Endothelial cell of umbilical vein (primary cell): ENCODE measurements at regions not wholly inside any gene's neighbourhood (a gene's known extent, or its start where the extent isn't known, plus 50 kb on each side); places are given as distances from the start of the nearest gene placed in this dataset.

ENCODE experiments used
- BruUV-seq: library from RNA; stranded (reverse); fragments of 400-500 nt; replicated peaks from 2 replicates; lab custom pipeline; 2021; lab: Mats Ljungman, UMichigan
- CTCF ChIA-PET: fragments of 300-600, 350-600 bp; sonication (Branson Sonifier 250); formaldehyde crosslinking; loops from one replicate; lab custom pipeline; 2021; ENCODE audit warnings: antibody characterized with exemption, inconsistent platforms; lab: Charles Lee
- POLR2A ChIA-PET: fragments of 300-600, 350-600 bp; sonication (Branson Sonifier 250); formaldehyde crosslinking; loops from one replicate; lab custom pipeline; 2021; ENCODE audit warnings: antibody characterized with exemption, inconsistent platforms; lab: Charles Lee
- DNase-seq: peaks from one replicate; pipeline ENCODE4 v3.0.0-alpha.2; 2011; ENCODE audit warnings: low read depth, low spot score
- FAIRE-seq: peaks from 2 replicates; lab custom pipeline; 2011; peaks lifted over from hg19 to GRCh38; lab: Jason Lieb, UNC
- H2AFZ ChIP-seq: 2 replicates; pipeline ENCODE4 v1.6.0; 2012; ENCODE audit warnings: low read depth, low read length, control low read depth, inconsistent platforms
- H3K27ac ChIP-seq: 2 replicates; pipeline ENCODE4 v1.5.1; 2011; ENCODE audit warnings: low read depth, mild to moderate bottlenecking, control low read depth, low read length, moderate library complexity; ENCODE audit not compliant: insufficient read depth
- H3K27me3 ChIP-seq, 2 experiments: 2 replicates each; pipeline versions ENCODE4 v1.6.0 to v1.6.1; 2011; ENCODE audit warnings: low read length in 2 of 2, mixed read lengths in 1 of 2; ENCODE audit not compliant: control insufficient read depth in 2 of 2, insufficient read depth in 2 of 2
- H3K36me3 ChIP-seq, 2 experiments: 2 replicates in 1 of 2; 3 replicates in 1 of 2; pipeline ENCODE4 v1.5.1; 2011; ENCODE audit warnings: low read length in 2 of 2, mild to moderate bottlenecking in 1 of 2, moderate library complexity in 1 of 2; ENCODE audit not compliant: control insufficient read depth in 2 of 2, insufficient read depth in 2 of 2; ENCODE audit errors: extremely low read depth in 1 of 2
- H3K4me1 ChIP-seq: 3 replicates; pipeline ENCODE4 v1.5.1; 2011; ENCODE audit warnings: mild to moderate bottlenecking, low read length; ENCODE audit not compliant: control insufficient read depth, insufficient read depth; ENCODE audit errors: extremely low read depth
- H3K4me2 ChIP-seq: 2 replicates; pipeline ENCODE4 v1.6.1; 2011; ENCODE audit warnings: low read length, control low read depth, mixed read lengths; ENCODE audit not compliant: insufficient read depth
- H3K4me3 ChIP-seq, 3 experiments: fragments of 200-600 bp in 1 of 3; sonication (generic), shearing (Covaris generic) in 1 of 3; replicated peaks in 1 of 3; 2 replicates each; pipeline ENCODE4 v1.5.1; 2011 to 2016; ENCODE audit warnings: control low read depth in 3 of 3, low read length in 3 of 3, mild to moderate bottlenecking in 2 of 3, inconsistent platforms in 1 of 3, low read depth in 1 of 3, moderate library complexity in 1 of 3; ENCODE audit not compliant: insufficient read depth in 1 of 3
- H3K79me2 ChIP-seq: 2 replicates; pipeline ENCODE4 v1.6.0; 2012; ENCODE audit warnings: low read length, inconsistent platforms; ENCODE audit not compliant: control insufficient read depth, insufficient read depth
- H3K9ac ChIP-seq: replicated peaks from 2 replicates; pipeline ENCODE3; 2011; ENCODE audit warnings: low read length, control low read depth; ENCODE audit not compliant: insufficient read depth; ENCODE audit errors: extremely low read depth
- H3K9me1 ChIP-seq: replicated peaks from 3 replicates; pipeline ENCODE4 v1.6.0; 2011; ENCODE audit warnings: mild to moderate bottlenecking, low read length; ENCODE audit not compliant: control insufficient read depth, insufficient read depth; ENCODE audit errors: extremely low read depth
- H3K9me3 ChIP-seq: replicated peaks from 2 replicates; pipeline ENCODE4 v1.5.1; 2012; ENCODE audit warnings: low read length, inconsistent platforms; ENCODE audit not compliant: control insufficient read depth, insufficient read depth
- H4K20me1 ChIP-seq: replicated peaks from 2 replicates; pipeline ENCODE3; 2011; ENCODE audit warnings: mild to moderate bottlenecking, low read length; ENCODE audit not compliant: control insufficient read depth, insufficient read depth; ENCODE audit errors: extremely low read depth
- EZH2 ChIP-seq: IDR thresholded peaks from 2 replicates; pipeline ENCODE4 v1.6.1; 2012; ENCODE audit warnings: borderline replicate concordance, low read depth, mild to moderate bottlenecking, moderate library complexity, low read length, inconsistent platforms; ENCODE audit not compliant: severe bottlenecking
- FOS ChIP-seq: IDR thresholded peaks from 2 replicates; pipeline ENCODE4 v1.6.1; 2011; ENCODE audit warnings: mild to moderate bottlenecking, low read length, moderate library complexity, borderline replicate concordance; ENCODE audit not compliant: insufficient read depth
- GATA2 ChIP-seq: IDR thresholded peaks from 2 replicates; pipeline ENCODE4 v1.7.0; 2011; ENCODE audit warnings: low read depth, mild to moderate bottlenecking, moderate library complexity, mixed read lengths, low read length; ENCODE audit not compliant: insufficient read length, insufficient read depth
- JUN ChIP-seq: IDR thresholded peaks from 2 replicates; pipeline ENCODE4 v1.6.1; 2011; ENCODE audit warnings: borderline replicate concordance, low read depth; ENCODE audit not compliant: insufficient read length, insufficient read depth
- MAX ChIP-seq: IDR thresholded peaks from 2 replicates; pipeline ENCODE4 v1.6.1; 2011; ENCODE audit not compliant: insufficient read depth, insufficient read length
- MYC ChIP-seq: IDR thresholded peaks from one replicate; pipeline ENCODE4 v1.6.1; 2011; ENCODE audit warnings: mild to moderate bottlenecking, low read depth, low read length
- POLR2A ChIP-seq: IDR thresholded peaks from 2 replicates; pipeline ENCODE4 v1.6.1; 2012; ENCODE audit warnings: low read depth, mild to moderate bottlenecking, control low read depth, low read length
- POLR2AphosphoS5 ChIP-seq: IDR thresholded peaks from 2 replicates; pipeline ENCODE4 v1.6.1; 2012; ENCODE audit warnings: low read depth, mild to moderate bottlenecking, control low read depth, low read length, moderate library complexity; ENCODE audit not compliant: insufficient read depth
- dilution Hi-C: fragments of 300-500 bp; cut with MboI; formaldehyde crosslinking; loops from one replicate; pipeline ENCODE4 v1.15.0; 2019; ENCODE audit warnings: low sequenced_read_pairs; ENCODE audit not compliant: extremely low pct_ligation_motif_present
- intact Hi-C: fragments of 100-400 bp; cut with micrococcal nuclease; formaldehyde crosslinking; loops from one replicate; pipeline ENCODE4 v1.10.0; 2022
- TF ChIP-seq, protein P1 (sequence below), 2 donors: IDR thresholded peaks; 1 replicate in 1 of 2; 2 replicates in 1 of 2; pipeline ENCODE4 v1.5.1; 2011; ENCODE audit warnings: low read length in 2 of 2, mild to moderate bottlenecking in 2 of 2, moderate library complexity in 2 of 2, control low read depth in 1 of 2, inconsistent platforms in 1 of 2, low read depth in 1 of 2; ENCODE audit not compliant: insufficient read depth in 1 of 2; ENCODE audit errors: extremely low read depth in 1 of 2

DNA sequence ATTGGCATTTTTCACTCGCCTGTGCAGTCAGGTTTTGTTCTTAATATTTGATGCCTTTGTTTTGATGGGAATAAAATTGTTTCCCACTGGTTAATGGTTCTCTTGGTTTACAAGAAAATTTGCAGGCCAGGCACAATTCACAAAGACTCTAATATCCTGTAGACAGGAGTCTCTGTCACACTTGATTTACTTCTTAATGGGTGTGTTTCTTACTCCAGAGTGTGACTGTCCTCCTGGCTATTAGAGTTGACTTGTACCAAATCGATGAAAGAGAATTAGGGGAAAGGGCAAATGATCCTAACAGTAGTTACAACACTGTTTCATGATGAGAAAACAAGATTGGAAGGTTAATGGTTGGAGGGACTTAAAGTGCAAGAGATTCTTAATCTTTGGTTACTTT, 142.8 kb upstream of the SV2C start:
- H3K27me3 ChIP-seq, result no peaks in the 10 kb centered on the region
- no peaks in the 10 kb centered on the region for H3K9me3 ChIP-seq
- no peaks in the 10 kb centered on the region for H3K79me2 ChIP-seq
- no peak for FAIRE-seq
- no peak overlapping the region for H3K27ac ChIP-seq
- no peaks in the 10 kb centered on the region for H3K36me3 ChIP-seq
- intact Hi-C loops, result no loop called here
- H3K4me1 ChIP-seq, result no peaks in the 10 kb centered on the region
- TF ChIP-seq POLR2AphosphoS5, result no peak
- no peak for TF ChIP-seq MAX
- no peak for TF ChIP-seq MYC
- TF ChIP-seq GATA2, result no peak
- TF ChIP-seq EZH2, result no peak
- no peak for TF ChIP-seq POLR2A
- no peak for TF ChIP-seq FOS
- TF ChIP-seq JUN, result no peak
- TF ChIP-seq, protein P1, sequence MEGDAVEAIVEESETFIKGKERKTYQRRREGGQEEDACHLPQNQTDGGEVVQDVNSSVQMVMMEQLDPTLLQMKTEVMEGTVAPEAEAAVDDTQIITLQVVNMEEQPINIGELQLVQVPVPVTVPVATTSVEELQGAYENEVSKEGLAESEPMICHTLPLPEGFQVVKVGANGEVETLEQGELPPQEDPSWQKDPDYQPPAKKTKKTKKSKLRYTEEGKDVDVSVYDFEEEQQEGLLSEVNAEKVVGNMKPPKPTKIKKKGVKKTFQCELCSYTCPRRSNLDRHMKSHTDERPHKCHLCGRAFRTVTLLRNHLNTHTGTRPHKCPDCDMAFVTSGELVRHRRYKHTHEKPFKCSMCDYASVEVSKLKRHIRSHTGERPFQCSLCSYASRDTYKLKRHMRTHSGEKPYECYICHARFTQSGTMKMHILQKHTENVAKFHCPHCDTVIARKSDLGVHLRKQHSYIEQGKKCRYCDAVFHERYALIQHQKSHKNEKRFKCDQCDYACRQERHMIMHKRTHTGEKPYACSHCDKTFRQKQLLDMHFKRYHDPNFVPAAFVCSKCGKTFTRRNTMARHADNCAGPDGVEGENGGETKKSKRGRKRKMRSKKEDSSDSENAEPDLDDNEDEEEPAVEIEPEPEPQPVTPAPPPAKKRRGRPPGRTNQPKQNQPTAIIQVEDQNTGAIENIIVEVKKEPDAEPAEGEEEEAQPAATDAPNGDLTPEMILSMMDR (IDR thresholded peaks at IDR 0.05; ENCODE audit: extremely low read depth in 1 of 2, insufficient read depth in 1 of 2, low read depth in 1 of 2, low read length in 2 of 2), result no peak
- ChIA-PET POLR2A (no interaction called here), CTCF (no interaction called here)
- dilution Hi-C loops, result no loop called here
- no peak overlapping the region for H3K4me2 ChIP-seq
- no peak for DNase-seq
- H2AFZ ChIP-seq, result no peak overlapping the region
- BruUV-seq, result no TSS peak
- H3K9ac ChIP-seq, result no peak overlapping the region
- no peak overlapping the region for H3K4me3 ChIP-seq
- H4K20me1 ChIP-seq, result no peaks in the 10 kb centered on the region
- H3K9me1 ChIP-seq, result no peaks in the 10 kb centered on the region
